Breast epithelium (tissue), 4 donors: ENCODE measurements at regions not wholly inside any gene's neighbourhood (a gene's known extent, or its start where the extent isn't known, plus 50 kb on each side); places are given as distances from the start of the nearest gene placed in this dataset.

ENCODE experiments used
- DNase-seq, 2 donors: peaks; one replicate each; pipeline ENCODE4 v3.0.0-alpha.2; 2019; ENCODE audit warnings: low spot score in 2 of 2
- H3K27ac ChIP-seq, 2 donors: fragments of 200-600 bp; sonication (generic) in 1 of 2; one replicate each; pipeline ENCODE4 v1.5.1; 2016 to 2019; ENCODE audit warnings: mild to moderate bottlenecking in 1 of 2
- H3K27me3 ChIP-seq, 2 donors: fragments of 200-600 bp; sonication (generic) in 1 of 2; one replicate each; pipeline versions ENCODE4 v1.5.1 to v1.6.0; 2017 to 2019; ENCODE audit warnings: control low read depth in 1 of 2, mild to moderate bottlenecking in 1 of 2
- H3K36me3 ChIP-seq: fragments of 200-600 bp; one replicate; pipeline ENCODE4 v1.5.1; 2019
- H3K4me1 ChIP-seq, 2 donors: fragments of 200-600 bp; sonication (generic); one replicate each; pipeline ENCODE4 v1.5.1; 2016 to 2019; ENCODE audit warnings: control low read depth in 1 of 2
- H3K4me3 ChIP-seq, 3 donors: fragments of 200-600 bp; sonication (generic); 1 replicate in 2 of 3; 2 replicates in 1 of 3; pipeline ENCODE4 v1.5.1; 2016 to 2019; ENCODE audit warnings: mild to moderate bottlenecking in 3 of 3, moderate library complexity in 2 of 3
- H3K9me3 ChIP-seq, 2 donors: fragments of 200-600 bp; sonication (generic) in 1 of 2; one replicate each; pipeline ENCODE4 v1.5.1; 2016 to 2019; ENCODE audit warnings: control low read depth in 1 of 2
- CTCF ChIP-seq, 3 donors: fragments of 450-650 bp; IDR thresholded peaks; one replicate each; pipeline ENCODE4 v1.5.1; 2016 to 2017; ENCODE audit warnings: antibody characterized with exemption in 3 of 3, mild to moderate bottlenecking in 3 of 3, moderate library complexity in 3 of 3
- POLR2A ChIP-seq: fragments of 450-650 bp; IDR thresholded peaks from one replicate; pipeline ENCODE4 v1.6.1; 2016; ENCODE audit warnings: antibody characterized with exemption, mild to moderate bottlenecking, moderate library complexity
- POLR2AphosphoS5 ChIP-seq, 3 donors: sonication (generic); formaldehyde crosslinking; IDR thresholded peaks; one replicate each; pipeline ENCODE4 v1.6.1; 2017; ENCODE audit warnings: antibody characterized with exemption in 3 of 3
- intact Hi-C: fragments of 100-400 bp; cut with DNase I; formaldehyde crosslinking; loops from one replicate; pipeline ENCODE4 v1.15.1; 2023; ENCODE audit warnings: low total_unique reads

DNA sequence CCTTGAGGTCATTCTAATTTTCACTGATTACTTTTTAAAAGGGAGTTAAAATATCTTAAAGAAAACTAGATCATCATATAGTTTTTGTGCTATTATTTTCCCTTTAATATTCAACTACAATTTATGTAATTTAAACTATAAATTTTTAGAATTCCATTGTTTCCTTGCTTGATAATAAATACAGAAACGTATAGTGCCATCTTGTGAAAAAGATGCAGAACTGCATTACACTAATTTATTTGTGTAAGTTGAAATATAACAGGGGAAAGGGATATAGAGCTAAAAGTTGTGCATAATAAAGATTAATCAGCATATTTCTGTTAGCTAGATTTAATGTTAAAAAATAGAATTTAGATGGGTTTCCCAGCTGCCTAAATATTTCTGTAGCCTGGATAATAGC lies 61.5 kb upstream of the TDRD3 start:
- Histone ChIP-seq H3K27me3 (no peaks in the 10 kb centered on the region), H3K9me3 (no peaks in the 10 kb centered on the region), H3K4me1 (no peaks in the 10 kb centered on the region), H3K4me3 (no peak overlapping the region), H3K27ac (no peak overlapping the region), H3K36me3 (no peaks in the 10 kb centered on the region)
- DNase-seq = no peak
- TF ChIP-seq POLR2AphosphoS5 (IDR thresholded peaks at IDR 0.05) (no peak), CTCF (IDR thresholded peaks at IDR 0.05) (peak in 2 of 3 donors; percentile 30 to 39)
- intact Hi-C loops = no loop called here

DNA sequence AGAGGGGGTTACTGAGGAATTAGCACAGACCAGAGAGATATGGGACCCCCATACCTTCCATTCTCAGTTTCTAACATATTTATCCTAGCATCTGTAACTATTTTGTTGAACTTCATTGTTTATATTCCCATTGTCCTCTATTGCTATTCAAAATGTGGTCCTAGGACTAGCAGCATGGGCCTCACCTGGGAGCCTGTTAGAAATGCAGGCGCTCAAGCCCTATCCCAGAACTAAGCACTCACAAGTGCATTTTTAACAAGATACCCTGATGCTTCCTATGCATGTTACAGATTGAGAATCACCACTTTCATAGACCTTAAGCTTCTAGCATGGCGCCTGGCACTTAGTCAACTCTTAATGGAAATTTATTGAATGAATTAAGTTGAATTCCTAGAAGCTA lies 58.3 kb upstream of the TDRD3 start:
- no peak overlapping the region for H3K4me3 ChIP-seq
- no peaks in the 10 kb centered on the region for H3K36me3 ChIP-seq
- TF ChIP-seq CTCF (IDR thresholded peaks at IDR 0.05) = no peak
- no peak for TF ChIP-seq POLR2A
- no peak for TF ChIP-seq POLR2AphosphoS5 (IDR thresholded peaks at IDR 0.05)
- H3K9me3 ChIP-seq = no peaks in the 10 kb centered on the region
- H3K27me3 ChIP-seq = no peaks in the 10 kb centered on the region
- no peaks in the 10 kb centered on the region for H3K4me1 ChIP-seq
- intact Hi-C loops = no loop called here
- no peak overlapping the region for H3K27ac ChIP-seq
- no peak for DNase-seq

GRCh38 chr13:60343978-60344377 lies 53.0 kb upstream of the TDRD3 start:
- Histone ChIP-seq H3K36me3 (no peaks in the 10 kb centered on the region), H3K4me1 (peaks cover 0 to 6% of the 10 kb centered on the region in 2 donors), H3K27ac (no peak overlapping the region), H3K27me3 (no peaks in the 10 kb centered on the region), H3K9me3 (no peaks in the 10 kb centered on the region), H3K4me3 (no peak overlapping the region)
- no peak for TF ChIP-seq POLR2A
- TF ChIP-seq CTCF (IDR thresholded peaks at IDR 0.05) = no peak
- no peak for TF ChIP-seq POLR2AphosphoS5 (IDR thresholded peaks at IDR 0.05)
- DNase-seq = no peak
- intact Hi-C loops = no loop called here

- intact Hi-C loops = no loop called here
- H3K4me1 ChIP-seq = peaks cover 0 to 6% of the 10 kb centered on the region in 2 donors
- H3K27ac ChIP-seq = no peak overlapping the region
- no peak for DNase-seq
- H3K4me3 ChIP-seq = no peak overlapping the region
- no peaks in the 10 kb centered on the region for H3K36me3 ChIP-seq
- TF ChIP-seq CTCF (IDR thresholded peaks at IDR 0.05) (no peak), POLR2A (no peak), POLR2AphosphoS5 (IDR thresholded peaks at IDR 0.05) (no peak)
- H3K27me3 ChIP-seq = no peaks in the 10 kb centered on the region
- H3K9me3 ChIP-seq = no peaks in the 10 kb centered on the region
These were observed 49.8 kb upstream of the TDRD3 start for GRCh38 chr13:60347174-60347573.
